ENCODE measurements at regions not wholly inside any gene's neighbourhood (a gene's known extent, or its start where the extent isn't known, plus 50 kb on each side); places are given as distances from the start of the nearest gene placed in this dataset.
"Not testable (repeated sequence)": the region's sequence is repeated elsewhere in the genome, so short reads cannot be mapped to it uniquely, and the experiment has no call there.

DNA sequence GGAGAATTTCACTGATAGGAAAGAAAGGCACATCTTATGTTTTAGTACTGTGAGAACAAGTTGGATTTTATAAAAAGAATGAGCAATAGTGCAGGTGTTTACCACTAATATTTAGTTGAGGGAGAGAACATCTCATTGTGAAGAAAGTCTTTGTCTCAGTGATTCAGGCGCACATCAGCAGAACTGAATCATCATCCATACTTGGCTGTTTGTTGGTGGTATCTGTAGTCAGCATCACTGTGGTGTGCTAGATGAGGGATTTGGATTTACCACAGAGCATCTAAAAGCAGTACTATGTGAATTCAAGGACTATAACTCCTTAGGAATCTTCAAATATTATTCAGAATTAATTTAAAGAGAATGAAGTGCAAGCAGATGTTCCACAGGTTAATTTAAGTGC, 1380.5 kb upstream of the ATXN8OS start:
- TF ChIP-seq CTCF (IDR thresholded peaks at IDR 0.05; ENCODE audit: low read depth, low read length, missing control alignments) = no peak
- no peak overlapping the region for H3K4me3 ChIP-seq (ENCODE audit: low read depth, low read length)
- DNase-seq (ENCODE audit: low read depth) = no peak

- no peak for TF ChIP-seq CTCF (IDR thresholded peaks at IDR 0.05; ENCODE audit: low read depth, low read length, missing control alignments)
- DNase-seq (ENCODE audit: low read depth) = no peak
- no peak overlapping the region for H3K4me3 ChIP-seq (ENCODE audit: low read depth, low read length)
Observed at GRCh38 chr13:68719815-68720214, 1387.8 kb upstream of the ATXN8OS start.

DNA sequence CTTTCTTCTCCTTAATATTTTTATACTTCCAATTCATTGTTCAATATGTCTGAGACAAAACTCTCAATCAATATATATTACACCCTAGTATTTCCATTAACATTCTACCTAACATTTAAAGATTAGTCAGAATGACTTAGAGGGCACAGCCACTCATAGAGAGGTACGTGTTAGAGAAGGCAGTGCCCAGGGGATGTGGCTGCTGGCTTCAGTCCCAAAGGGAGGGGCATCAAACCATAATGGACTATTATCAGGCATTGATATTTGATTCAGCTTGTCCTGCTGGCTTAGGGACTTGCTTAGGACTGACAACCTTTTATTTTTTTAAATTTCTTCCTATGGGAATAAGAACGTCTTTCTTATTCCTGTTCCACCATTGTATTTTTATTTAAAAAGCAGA, 1392.0 kb upstream of the ATXN8OS start:
- no peak for TF ChIP-seq CTCF (IDR thresholded peaks at IDR 0.05; ENCODE audit: low read depth, low read length, missing control alignments)
- no peak for DNase-seq (ENCODE audit: low read depth)
- H3K4me3 ChIP-seq (ENCODE audit: low read depth, low read length) = no peak overlapping the region

- DNase-seq (ENCODE audit: low read depth) = no peak
- no peak for TF ChIP-seq CTCF (IDR thresholded peaks at IDR 0.05; ENCODE audit: low read depth, low read length, missing control alignments)
- no peak overlapping the region for H3K4me3 ChIP-seq (ENCODE audit: low read depth, low read length)
Observed at GRCh38 chr13:68714292-68714691, 1393.3 kb upstream of the ATXN8OS start.

- no peak overlapping the region for H3K4me3 ChIP-seq (ENCODE audit: low read depth, low read length)
- TF ChIP-seq CTCF (IDR thresholded peaks at IDR 0.05; ENCODE audit: low read depth, low read length, missing control alignments) = no peak
Observed at GRCh38 chr13:68713394-68713793, 1394.2 kb upstream of the ATXN8OS start.

GRCh38 chr13:68708336-68708908, 1399.2 kb upstream of the ATXN8OS start:
- DNase-seq (ENCODE audit: low read depth) = no peak
- no peak for TF ChIP-seq CTCF (IDR thresholded peaks at IDR 0.05; ENCODE audit: low read depth, low read length, missing control alignments)
- H3K4me3 ChIP-seq (ENCODE audit: low read depth, low read length) = no peak overlapping the region

More at GRCh38 chr13:68713394-68713793, 1394.2 kb upstream of the ATXN8OS start:
- DNase-seq (ENCODE audit: low read depth) = no peak

DNA sequence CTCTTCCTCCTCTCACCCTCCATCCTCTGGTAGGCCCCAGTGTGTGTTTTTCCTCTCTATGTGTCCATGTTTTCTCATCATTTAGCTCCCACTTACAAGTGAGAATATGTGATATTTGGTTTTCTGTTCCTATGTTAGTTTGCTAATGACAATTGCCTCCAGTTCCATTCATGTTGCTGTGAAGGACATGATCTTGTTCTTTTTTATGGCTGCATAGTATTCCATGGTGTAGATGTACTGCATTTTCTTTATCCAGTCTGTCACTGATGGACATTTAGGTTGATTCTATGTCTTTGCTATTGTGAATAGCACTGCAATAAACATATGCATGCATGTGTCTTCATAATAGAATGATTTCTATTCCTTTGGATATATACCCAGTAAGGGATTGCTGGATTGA, 1401.6 kb upstream of the ATXN8OS start:
- DNase-seq (ENCODE audit: low read depth); H3K4me3 ChIP-seq (ENCODE audit: low read depth, low read length): not testable (repeated sequence)

Measured in GM12864 (cell line).